ENCODE measurements at regions not wholly inside any gene's neighbourhood (a gene's known extent, or its start where the extent isn't known, plus 50 kb on each side); places are given as distances from the start of the nearest gene placed in this dataset.
A peak's percentile ranks its signal among the peaks of the same experiment; 100 is the strongest.

DNA sequence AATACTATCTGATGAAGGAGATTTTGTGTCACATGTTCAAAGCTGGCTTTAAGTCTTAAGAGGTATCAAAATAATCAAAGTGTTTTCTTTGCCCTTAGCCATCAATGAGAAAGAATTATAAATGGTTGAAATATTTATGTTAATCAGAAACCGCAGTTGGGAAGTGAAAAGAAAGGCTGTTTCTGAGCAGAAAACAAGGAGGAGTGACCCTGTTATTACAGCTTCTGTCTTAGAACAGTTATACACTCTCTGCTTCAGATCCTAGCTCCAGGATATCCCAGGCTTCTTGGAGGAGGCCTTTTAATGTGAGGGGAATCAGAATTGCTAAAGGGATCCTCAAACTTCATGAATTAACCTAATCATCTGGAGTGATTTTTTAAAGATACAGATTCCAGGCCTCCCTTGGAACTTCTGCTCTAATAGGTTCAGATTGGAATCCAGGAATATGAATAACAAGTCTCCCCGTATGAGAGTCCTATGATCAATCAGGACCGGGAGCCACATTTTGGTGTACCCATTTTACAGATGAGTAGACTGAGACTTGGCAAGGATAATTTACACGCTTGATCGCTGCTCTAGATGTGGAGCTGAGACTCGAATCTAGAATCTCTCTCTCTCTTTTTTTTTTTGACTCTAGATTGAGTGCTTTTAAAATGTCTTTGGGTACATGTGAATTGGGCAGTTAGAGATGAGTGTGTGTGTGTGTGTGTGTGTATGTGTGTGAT is 50.8 kb upstream of the JAG1 start:
- DNase-seq (ENCODE audit: low read depth, low spot score): no peak

DNA sequence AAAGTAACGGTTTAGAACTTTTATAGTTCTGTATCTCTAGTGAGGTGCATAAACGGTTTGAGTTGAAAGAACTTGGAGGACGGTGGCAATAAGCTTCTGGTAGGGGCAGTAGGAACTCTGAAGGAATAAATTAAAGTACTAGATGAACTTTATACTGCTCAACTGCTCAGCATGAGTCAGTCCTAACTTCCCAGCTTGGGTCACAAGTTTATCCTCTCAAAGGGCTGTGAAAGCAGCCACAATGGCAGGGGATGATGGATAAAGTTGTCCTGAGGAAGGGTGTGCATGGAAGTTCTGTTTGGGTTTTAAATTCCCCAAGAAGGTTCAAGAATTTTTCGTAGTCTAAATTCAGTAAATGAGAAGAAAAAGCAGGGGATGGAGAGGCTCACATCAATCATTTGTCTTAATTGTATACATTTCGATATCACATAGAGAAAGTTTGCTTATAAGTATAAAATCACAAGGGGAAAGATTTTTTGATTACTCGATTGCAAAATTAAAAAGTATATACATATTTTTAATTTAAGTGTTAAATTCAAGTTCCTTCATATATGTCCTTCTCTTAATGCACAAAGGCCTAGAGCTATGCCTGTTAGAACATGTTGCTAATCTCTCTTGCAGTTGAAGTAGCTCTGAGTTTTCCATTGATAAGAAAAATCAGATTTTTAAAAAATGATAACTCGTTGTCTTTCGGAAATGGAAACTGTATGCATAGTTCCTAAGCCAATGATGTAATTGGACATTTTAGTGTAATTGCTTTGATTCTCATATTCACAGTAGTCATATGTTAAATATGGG is 55.3 kb upstream of the JAG1 start:
- DNase-seq (ENCODE audit: low read depth, low spot score): no peak

DNA sequence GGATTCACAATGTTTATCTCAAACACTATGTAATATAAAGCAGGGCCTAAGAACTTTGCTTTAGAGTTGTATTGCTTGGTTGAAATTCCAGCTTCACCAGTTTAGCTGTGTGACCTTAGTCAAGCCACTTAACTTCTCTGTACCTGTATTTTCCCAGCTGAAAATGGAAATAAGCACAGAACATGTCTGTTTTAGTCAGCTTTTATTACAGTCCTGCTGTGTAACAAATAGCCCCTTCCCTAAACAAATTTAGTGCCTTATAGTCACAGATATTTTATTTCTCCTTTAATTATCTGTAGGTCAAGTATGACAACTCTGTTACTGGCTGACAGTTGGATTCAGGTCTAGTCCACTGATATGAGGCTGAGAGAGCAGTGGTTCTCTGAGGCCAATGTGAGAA is 56.0 kb upstream of the JAG1 start:
- DNase-seq (ENCODE audit: low read depth, low spot score): no peak

DNA sequence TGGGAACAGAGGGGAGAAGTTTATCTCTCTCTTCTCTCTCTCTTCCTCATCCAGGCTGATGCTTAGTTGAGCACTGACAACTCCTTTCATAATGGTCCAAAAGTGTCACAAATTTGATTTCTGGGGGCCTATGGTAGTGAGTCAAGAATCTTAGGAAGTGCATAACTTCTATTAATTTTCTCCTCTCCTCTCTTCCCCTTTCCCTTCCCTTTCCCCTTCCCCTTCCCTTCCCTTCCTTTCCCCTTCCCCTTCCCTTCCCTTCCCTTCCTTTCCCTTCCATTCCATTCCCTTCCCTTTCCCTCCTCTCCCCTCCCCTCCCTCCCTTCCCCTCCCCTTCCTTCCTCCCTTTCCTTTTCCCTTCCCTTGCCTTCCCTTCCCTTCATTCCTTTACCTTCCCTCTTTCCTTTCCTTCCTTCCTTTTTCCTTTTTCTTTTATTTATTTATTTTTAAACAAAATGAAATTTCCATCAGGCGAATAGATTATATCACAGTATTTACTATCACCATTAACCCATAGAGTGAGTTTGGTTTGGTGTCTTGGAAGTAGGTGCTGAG is 56.9 kb upstream of the JAG1 start:
- no peak for DNase-seq (ENCODE audit: low read depth, low spot score)

DNA sequence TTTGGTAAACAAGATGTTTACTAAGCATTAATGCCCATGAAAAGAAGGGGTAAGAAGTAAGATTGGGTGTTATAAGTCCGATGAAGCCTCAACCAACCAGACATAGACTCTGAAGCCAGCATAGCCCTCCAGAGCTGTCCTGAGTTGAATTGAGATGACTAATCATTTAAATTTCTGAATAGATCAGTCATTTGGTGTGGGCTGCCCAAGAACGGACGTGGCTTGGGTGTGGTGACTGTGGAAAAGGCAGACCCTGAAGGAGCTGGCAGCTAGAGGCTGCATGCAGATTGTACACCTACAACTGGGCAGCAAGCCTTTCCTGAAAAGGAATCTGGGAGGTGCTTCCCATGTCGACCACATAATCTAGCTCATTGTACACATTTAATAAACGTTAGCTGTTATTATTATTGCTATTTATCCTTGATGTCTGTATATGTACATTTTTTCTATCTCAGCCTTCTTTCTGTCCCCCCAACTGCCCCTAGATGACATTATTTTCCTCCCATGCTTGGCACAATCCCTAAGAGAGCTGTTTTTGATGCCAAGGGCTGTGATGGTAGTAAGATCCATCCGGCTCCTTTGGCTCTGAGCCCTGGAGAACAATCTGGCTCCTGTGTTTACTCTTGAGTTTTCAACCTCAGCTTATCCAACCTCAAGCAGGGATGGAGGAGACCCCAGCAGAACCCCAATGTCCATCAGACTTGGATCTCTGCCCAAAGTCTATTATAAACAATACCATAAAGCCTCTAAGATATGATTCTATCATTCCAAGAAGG is 57.6 kb upstream of the JAG1 start:
- no peak for DNase-seq (ENCODE audit: low read depth, low spot score)

DNA sequence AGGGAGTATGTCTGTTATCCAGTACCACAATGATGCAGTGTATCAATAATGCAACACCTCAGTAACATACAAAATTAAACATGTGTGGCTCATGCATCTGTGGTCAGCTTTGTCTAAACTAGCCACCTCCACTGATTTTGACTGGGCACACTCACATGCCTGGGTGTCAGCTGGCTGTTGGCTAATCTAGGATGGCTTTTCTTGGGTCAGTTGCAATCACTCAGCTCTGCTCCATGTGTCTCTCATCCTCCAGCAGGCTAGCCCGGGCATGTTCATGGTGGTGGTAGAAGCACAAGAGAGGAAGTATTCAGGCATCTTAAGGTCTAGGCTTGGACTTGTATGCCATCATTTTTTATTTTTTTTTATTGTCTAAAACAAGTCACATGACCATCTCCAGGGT is 59.3 kb upstream of the JAG1 start:
- DNase-seq (ENCODE audit: low read depth, low spot score): no peak

DNA sequence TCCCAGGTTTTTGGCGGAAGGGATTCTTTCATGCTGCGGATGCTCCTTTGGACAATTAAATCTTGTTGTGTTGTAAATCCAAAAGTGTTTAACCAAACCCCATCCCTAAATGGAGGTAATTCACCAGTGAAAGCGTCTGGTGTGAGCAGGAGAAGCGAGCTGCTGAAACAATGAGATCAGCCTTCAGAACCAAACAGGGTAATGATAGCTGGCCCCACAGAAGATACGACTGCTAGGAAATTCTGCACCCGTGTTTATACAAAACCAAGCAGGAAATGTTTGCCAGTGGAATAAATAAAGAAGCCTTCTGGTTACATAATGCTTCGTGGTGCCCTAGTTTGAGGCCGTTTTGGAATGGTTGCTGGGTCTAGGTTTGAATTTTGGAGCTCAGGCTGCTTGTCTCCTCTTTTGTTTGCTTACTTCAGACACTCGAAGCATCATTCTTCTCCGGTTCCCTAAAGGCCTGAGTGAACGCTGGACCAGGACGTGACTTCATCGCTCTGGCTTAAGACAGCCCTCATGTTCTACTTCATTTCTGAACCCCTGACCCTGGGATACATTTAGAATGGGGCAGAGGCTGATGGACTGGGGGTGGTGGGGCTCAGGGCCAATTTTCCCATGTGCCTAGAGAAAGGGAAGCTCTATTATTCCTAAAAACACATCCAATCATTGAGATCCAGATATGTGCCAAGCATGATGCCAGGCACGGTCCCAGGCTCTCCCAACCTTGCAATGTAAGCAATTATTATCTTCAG is 61.6 kb upstream of the JAG1 start:
- DNase-seq (ENCODE audit: low read depth, low spot score): no peak

DNA sequence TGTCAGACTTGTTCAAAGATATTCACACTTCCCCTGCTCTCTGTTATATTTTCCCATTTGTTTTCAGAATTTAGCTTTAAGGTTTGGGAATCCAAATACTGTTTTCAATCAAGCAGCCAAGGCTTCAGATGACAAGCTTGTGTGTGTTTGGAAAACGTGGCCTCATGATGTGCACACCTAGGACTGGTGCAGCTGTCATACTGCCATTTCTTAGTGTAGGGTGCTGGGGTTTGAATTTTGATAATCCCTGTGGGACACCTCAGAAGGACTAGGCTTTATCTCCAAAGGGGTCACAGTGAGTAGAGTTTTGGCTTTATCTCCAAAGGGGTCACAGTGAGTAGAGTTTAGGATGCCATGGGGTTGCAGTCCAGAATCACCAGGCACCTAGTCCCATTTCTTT is 65.3 kb upstream of the JAG1 start:
- no peak for DNase-seq (ENCODE audit: low read depth, low spot score)

DNA sequence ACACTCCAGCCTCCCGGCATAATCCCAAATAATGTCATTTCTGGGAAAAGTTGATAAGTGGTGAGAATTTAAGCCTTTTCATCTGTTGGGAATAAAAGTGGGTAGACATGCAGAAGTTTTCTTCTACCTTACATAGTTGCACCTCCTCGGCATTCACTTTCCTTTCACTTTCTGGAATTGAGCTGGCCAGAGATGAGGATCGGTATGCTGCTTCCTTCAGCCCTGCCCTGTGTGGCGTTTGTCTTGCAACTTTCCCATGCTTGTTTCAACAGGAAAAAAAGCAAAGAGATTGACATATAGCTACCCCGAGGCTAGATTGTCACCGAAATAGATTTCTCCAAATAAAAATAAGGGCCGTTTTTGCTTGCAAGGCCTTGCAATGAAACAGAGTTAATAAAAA is 65.8 kb upstream of the JAG1 start:
- no peak for DNase-seq (ENCODE audit: low read depth, low spot score)

DNA sequence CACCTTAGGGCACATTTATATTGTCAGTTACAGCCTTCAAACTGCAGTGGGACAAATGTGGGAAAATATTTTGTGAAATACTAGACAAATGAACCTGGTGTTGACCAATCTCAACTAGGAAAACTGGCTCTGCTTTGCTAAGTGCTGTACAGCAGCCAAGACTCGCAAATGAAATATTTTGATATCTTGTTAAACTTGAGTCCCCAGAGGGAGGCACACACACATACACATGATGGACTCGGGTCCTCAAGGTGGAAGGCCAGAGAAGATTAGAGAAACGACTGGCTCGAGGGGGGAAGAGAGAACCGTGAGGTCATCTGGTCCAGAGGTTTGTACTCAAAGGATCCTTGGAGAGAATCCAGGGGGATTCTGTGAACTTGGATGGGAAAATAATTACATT is 67.3 kb upstream of the JAG1 start:
- no peak for DNase-seq (ENCODE audit: low read depth, low spot score)

DNA sequence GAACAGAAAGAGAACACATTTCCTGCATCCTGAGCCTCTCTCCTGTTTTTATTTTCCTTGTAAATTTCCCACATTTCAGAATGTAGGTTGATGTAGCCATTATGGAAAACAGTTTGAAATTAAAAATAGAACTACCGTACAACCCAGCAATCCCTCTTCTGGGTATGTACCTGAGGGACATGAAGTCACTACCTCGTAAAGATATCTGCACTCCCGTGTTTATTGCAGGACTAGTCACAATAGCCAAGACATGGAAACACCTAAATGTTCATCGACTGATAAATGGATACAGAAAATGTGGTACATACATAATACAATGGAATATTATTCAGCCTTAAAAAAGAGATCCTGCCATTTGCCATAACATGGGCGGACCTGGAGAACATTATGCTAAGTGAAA is 72.0 kb upstream of the JAG1 start:
- no peak for DNase-seq (ENCODE audit: low read depth, low spot score)

DNA sequence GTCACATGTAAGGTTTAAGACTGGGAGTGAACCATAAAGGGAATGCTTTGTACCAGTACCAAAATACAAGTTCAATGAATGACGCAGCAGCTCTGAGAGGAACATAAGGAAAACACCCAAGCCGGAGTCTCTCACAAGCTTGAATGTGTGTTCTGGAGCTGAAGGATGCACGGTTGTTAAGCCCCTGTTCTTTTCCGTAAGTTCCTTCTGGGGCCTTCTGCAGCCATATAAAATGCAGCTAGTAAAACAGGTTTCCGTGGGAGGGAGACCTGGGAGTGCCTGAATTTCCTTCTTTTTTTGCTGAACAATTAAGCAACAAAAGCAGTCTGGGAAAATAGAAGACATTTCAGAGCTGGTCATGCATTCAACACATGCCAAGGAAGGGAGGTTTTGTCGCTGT is 73.2 kb upstream of the JAG1 start:
- no peak for DNase-seq (ENCODE audit: low read depth, low spot score)

DNA sequence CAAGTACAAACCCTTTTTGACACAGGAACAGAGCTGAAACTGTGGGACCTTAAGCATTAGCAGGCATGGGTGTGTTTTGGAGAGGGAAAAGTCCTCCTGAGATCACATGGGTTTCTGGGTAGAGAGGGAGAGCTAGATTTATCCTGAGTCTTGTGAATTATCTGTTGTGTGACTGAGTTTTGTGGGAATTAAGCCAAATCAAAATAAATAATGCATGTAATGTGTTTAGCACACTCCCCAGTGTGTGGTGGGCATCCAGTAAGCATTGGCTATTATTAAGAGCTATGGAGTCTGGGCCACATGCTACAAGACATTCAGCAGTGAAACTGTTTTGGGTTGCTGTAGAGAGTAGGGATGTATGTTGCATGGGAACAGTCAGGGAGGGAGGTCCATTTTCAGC is 75.3 kb upstream of the JAG1 start:
- DNase-seq (ENCODE audit: low read depth, low spot score): no peak

DNA sequence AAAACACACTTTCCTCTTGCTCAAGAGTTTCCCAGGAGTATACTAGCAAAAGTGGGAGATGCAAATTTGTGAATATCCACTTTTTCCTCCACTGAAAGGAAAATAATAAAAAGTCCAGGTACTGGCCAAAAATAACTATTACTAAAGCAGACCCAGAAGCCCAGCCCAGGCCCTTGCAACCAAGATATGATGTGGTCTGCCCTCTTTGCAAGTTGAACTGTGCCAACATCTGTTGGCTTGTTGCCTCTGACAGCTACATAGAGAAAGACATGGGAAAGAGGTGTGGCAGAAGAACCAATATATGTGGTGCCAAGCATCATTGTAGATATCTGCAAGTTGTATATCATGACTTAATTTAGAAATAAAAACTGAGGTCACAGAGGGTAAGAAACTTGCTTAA is 78.4 kb upstream of the JAG1 start:
- no peak for DNase-seq (ENCODE audit: low read depth, low spot score)

DNA sequence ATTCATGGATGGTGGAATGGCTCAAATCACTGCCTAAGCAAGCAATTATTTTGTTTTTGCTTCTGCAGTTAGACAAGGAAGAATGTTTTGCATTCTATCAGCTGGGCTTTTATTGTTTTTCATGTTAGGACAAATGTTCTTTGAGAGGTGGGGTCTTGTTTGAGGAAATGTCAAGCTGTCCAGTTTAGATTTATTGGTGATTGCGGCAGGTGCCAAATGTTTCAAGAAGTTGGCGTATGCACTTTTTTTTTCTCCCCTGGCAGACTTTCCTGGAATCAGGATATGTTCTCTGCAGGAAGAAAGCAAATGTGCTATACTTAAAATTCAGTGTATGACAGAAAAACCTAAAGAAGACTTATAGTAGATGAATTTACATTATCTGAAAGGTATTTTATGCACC is 81.0 kb upstream of the JAG1 start:
- no peak for DNase-seq (ENCODE audit: low read depth, low spot score)

DNA sequence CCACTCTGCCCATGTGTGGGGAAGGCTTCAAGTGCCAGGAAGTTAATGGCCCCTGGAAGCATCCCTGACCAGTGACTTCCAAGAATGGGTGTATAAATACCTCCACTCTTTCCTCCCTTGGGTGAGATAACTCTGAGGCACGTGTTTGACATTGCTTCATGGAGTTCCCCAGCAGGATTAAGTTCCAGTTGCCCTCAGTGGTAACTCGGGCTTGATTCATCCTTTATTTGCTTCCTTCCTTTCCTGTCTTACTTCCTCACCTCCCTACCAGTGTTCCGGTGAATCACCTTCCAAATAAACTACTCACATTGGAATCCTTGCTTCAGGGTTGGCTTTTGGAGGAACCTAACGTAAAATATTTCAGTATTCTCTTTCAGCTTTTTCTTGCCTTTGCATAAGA is 84.6 kb upstream of the JAG1 start:
- DNase-seq (ENCODE audit: low read depth, low spot score): no peak

DNA sequence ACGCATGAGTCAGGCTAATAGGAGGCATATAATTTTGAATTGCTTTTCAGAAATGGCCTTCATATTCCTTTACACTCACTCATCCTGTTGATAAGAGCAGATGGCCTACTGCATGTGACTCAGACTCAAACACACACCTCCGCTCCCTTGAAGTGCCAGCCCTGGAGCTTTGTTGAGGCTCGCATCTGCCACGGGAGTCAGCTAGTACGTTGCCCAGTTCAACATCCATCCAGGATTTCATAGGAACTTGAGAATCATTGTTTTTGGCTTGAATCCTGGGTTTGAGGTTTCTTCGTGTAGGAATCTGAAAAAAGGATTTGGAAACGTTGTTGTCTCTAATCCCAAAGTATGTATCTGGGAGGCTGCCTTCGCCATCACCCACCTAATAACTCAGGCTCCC is 87.4 kb upstream of the JAG1 start:
- DNase-seq (ENCODE audit: low read depth, low spot score): peak; percentile 67

DNA sequence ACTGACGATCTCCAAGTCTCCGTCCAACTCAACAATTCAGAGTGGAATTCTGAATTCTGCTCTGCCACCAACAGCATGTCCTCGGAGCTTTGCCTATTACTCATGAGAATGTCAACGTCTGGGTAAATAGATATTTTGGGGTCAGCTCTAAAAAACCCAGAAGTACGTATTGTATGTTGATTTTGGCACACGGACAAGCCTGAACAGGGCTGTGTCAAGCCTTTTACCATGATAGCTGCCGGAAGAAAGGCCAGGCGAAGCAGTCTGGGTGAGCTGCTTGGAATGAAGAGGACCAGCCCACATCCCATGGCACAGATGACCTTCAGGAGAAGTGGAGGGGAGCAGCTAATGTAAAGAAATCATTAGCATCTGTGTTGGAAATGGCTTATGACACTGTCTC is 88.0 kb upstream of the JAG1 start:
- peak; percentile 57 for DNase-seq (ENCODE audit: low read depth, low spot score)

DNA sequence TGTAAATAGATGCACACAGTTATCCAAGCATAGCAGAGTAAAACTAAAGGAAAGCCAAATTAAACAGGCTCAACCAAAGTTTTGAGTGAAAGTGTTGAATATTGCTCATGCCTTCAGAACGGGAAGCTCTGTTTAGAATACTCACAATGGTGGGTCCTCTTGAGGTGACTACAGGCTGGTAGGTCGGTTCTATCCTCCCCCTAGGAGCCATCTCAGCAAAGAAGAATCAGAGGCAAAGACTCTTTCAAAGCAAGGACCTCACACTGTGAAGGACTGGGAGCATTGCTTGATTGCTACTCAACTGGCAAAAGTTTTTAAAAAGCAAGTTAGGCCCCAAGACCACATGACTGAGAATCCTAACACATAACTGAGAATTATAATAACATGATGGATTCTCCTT is 88.4 kb upstream of the JAG1 start:
- DNase-seq (ENCODE audit: low read depth, low spot score): no peak

DNA sequence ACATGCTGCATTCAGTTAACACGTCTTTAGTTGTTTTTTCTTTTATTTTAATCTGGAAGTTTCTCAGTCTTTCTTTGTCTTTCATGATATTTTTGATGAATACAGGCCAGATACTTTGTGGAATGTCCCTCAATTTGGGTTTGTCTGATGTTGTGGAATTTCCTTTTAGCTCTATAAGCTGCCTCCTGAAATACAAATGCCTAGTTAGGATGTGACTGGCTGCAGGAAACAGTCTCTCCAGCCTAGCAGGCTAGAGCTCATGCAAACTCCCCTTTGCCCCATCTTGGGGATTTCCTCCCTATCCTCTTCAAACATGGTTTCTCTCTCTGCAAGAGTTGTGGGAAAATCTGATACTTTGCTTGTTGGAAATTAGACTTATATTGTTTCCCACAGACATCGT is 89.3 kb upstream of the JAG1 start:
- no peak for DNase-seq (ENCODE audit: low read depth, low spot score)

DNA sequence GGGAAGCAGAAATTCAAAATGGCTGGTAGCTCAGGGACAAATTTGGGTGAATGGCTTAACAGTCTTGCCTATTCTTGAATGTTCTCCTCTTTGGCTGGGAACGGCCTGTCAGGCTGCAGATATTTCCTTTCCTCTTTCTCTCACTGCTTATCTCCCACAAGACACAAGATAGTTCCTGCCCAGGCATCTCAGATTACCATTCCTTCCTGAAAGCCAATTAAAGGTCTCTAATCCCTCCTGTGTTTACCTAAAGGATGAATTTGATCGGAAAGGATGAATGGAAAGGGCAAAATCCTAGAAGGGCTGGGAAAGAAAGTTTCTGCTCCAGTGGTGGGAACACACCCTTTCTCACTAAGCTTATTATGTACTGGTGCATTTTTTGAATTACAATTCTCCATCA is 95.9 kb upstream of the JAG1 start:
- no peak for DNase-seq (ENCODE audit: low read depth, low spot score)

DNA sequence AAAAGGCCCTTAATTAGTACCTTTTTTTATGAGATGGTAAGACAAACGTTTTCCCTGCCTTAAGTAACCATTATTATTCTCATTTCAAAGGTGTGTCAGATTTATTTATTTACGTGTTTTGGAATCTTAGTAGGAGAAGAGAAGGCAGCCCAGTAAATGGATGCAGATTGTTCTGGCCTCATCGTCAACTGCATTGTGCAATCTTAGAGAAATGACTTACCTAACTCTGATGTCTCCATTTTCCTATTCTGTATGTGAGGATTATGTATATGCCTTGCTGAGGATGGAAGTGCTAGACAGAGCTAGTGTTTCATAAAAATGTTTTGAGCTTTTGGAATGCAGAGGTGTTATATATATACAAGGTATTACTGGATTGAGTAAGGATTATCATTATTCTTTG is 97.0 kb upstream of the JAG1 start:
- no peak for DNase-seq (ENCODE audit: low read depth, low spot score)

Measured in smooth muscle cell of the brain vasculature (primary cell).